ENCODE measurements at regions not wholly inside any gene's neighbourhood (a gene's known extent, or its start where the extent isn't known, plus 50 kb on each side); places are given as distances from the start of the nearest gene placed in this dataset.
"Not testable (repeated sequence)": the region's sequence is repeated elsewhere in the genome, so short reads cannot be mapped to it uniquely, and the experiment has no call there.

GRCh38 chrX:68982476-68982875 is 153.7 kb downstream of the EFNB1 start:
- no peak for TF ChIP-seq CTCF (conservative IDR thresholded peaks at IDR 0.05)
- DNase-seq (ENCODE audit: low read depth, low spot score) = no peak

DNA sequence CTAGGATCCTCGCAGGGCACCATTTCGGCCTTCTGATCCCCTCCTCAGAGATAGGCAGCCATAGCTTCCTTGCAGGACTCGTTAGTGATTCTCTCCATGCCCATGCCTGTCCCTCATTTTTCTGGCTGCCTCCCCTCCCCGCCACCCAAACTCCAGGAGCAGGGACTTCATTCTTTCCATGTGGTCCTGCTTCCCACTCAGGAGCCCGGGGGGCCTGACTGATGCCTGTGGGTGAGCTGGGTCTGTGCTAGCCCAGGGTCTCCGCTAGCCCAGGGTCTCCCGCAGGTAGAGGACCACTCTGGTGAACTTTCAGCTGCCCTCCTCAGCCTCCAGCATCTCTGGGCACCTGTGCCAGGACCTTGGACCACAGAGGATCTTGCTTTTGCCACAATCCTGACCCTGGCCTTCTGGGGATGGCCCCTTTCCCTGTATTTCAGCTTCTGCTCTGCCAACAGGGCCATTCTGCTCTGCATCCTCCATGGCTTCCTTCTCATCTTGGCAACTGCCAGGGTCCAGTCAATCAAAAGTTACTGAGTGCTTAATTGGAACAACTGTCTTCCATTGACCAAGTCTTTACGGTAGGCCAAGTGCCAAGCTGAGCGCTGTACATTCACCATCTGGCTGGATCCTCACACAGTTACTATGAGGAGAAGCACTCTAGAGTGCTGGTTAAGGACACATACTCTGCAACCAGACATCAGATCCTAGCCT is 152.2 kb downstream of the EFNB1 start:
- H3K9me3 Mint-ChIP-seq = peaks cover 2% of the 10 kb centered on the region
- no peak for DNase-seq (ENCODE audit: low read depth, low spot score)
- no peak for TF ChIP-seq CTCF (conservative IDR thresholded peaks at IDR 0.05)
- peaks cover 10% of the 10 kb centered on the region for H3K4me1 Mint-ChIP-seq
- no peak overlapping the region for H3K4me3 Mint-ChIP-seq
- no peaks in the 10 kb centered on the region for H3K36me3 Mint-ChIP-seq (ENCODE audit: low read depth)
- H3K27me3 Mint-ChIP-seq (ENCODE audit: low read depth) = no peaks in the 10 kb centered on the region
- no peak overlapping the region for H3K27ac Mint-ChIP-seq (ENCODE audit: unreplicated experiment)

More at GRCh38 chrX:68982476-68982875, 153.7 kb downstream of the EFNB1 start:
- H3K9me3 Mint-ChIP-seq = peaks cover 2% of the 10 kb centered on the region
- H3K27ac Mint-ChIP-seq (ENCODE audit: unreplicated experiment) = no peak overlapping the region
- H3K4me1 Mint-ChIP-seq = peaks cover 10% of the 10 kb centered on the region
- H3K4me3 Mint-ChIP-seq = no peak overlapping the region
- H3K36me3 Mint-ChIP-seq (ENCODE audit: low read depth) = no peaks in the 10 kb centered on the region
- H3K27me3 Mint-ChIP-seq (ENCODE audit: low read depth) = no peaks in the 10 kb centered on the region

DNA sequence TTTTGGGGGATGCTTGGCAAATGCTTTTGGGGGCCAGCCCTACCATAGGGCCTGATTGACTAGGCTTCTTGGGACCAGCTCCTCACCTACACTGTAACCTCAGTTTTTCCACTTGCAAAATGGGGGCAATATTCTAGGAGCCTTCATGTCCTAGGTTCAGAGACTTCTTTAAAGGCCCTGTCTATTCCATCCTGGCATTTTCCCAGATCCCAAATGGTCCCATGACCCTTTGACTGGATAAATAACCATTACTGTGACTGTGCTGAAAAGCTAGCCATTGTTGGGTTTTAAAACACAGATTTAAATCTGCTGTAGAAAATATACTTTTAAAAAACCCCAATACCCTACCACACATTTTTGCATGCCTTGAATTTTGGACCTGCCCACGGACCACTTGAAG is 149.8 kb downstream of the EFNB1 start:
- Mint-ChIP-seq H3K4me3 (no peak overlapping the region), H3K9me3 (peaks cover 8% of the 10 kb centered on the region)

GRCh38 chrX:68978255-68978654 is 149.4 kb downstream of the EFNB1 start:
- H3K4me3 Mint-ChIP-seq = no peak overlapping the region
- DNase-seq (ENCODE audit: low read depth, low spot score) = no peak
- no peaks in the 10 kb centered on the region for H3K27me3 Mint-ChIP-seq (ENCODE audit: low read depth)
- no peak overlapping the region for H3K27ac Mint-ChIP-seq (ENCODE audit: unreplicated experiment)
- TF ChIP-seq CTCF (conservative IDR thresholded peaks at IDR 0.05) = no peak
- H3K4me1 Mint-ChIP-seq = peaks cover 5% of the 10 kb centered on the region
- H3K36me3 Mint-ChIP-seq (ENCODE audit: low read depth) = peaks cover 2% of the 10 kb centered on the region
- peaks cover 10% of the 10 kb centered on the region for H3K9me3 Mint-ChIP-seq

More for the DNA sequence above, 149.8 kb downstream of the EFNB1 start:
- H3K4me1 Mint-ChIP-seq = peaks cover 5% of the 10 kb centered on the region
- peaks cover 2% of the 10 kb centered on the region for H3K36me3 Mint-ChIP-seq (ENCODE audit: low read depth)
- no peak overlapping the region for H3K27ac Mint-ChIP-seq (ENCODE audit: unreplicated experiment)
- no peak for DNase-seq (ENCODE audit: low read depth, low spot score)
- no peak for TF ChIP-seq CTCF (conservative IDR thresholded peaks at IDR 0.05)
- H3K27me3 Mint-ChIP-seq (ENCODE audit: low read depth) = no peaks in the 10 kb centered on the region

- DNase-seq (ENCODE audit: low read depth, low spot score) = no peak
- no peak for TF ChIP-seq CTCF (conservative IDR thresholded peaks at IDR 0.05)
- Mint-ChIP-seq H3K4me1 (no peaks in the 10 kb centered on the region), H3K9me3 (peaks cover 21% of the 10 kb centered on the region), H3K27ac (ENCODE audit: unreplicated experiment) (no peak overlapping the region), H3K4me3 (no peak overlapping the region), H3K27me3 (ENCODE audit: low read depth) (no peaks in the 10 kb centered on the region), H3K36me3 (ENCODE audit: low read depth) (peaks cover 9% of the 10 kb centered on the region)
Measured at GRCh38 chrX:68953331-68953730, 124.5 kb downstream of the EFNB1 start.

- H3K4me1 Mint-ChIP-seq; H3K27ac Mint-ChIP-seq (ENCODE audit: unreplicated experiment); DNase-seq (ENCODE audit: low read depth, low spot score); H3K4me3 Mint-ChIP-seq; H3K27me3 Mint-ChIP-seq (ENCODE audit: low read depth); H3K36me3 Mint-ChIP-seq (ENCODE audit: low read depth): not testable (repeated sequence)
- peaks cover 19% of the 10 kb centered on the region for H3K9me3 Mint-ChIP-seq
Measured at GRCh38 chrX:68951942-68952619, 123.3 kb downstream of the EFNB1 start.
